Kasumi-1 (cell line): ENCODE measurements at regions not wholly inside any gene's neighbourhood (a gene's known extent, or its start where the extent isn't known, plus 50 kb on each side); places are given as distances from the start of the nearest gene placed in this dataset.

Experiments used
- DNase-seq, 2 experiments: peaks; one replicate each; lab custom pipeline; 2025; lab: John Stamatoyannopoulos, UW

GRCh38 chr10:113259576-113260226 lies 293.2 kb upstream of the HABP2 start:
- no peak for DNase-seq

- no peak for DNase-seq
Measured at GRCh38 chr10:113261161-113261560, 291.7 kb upstream of the HABP2 start.

DNA sequence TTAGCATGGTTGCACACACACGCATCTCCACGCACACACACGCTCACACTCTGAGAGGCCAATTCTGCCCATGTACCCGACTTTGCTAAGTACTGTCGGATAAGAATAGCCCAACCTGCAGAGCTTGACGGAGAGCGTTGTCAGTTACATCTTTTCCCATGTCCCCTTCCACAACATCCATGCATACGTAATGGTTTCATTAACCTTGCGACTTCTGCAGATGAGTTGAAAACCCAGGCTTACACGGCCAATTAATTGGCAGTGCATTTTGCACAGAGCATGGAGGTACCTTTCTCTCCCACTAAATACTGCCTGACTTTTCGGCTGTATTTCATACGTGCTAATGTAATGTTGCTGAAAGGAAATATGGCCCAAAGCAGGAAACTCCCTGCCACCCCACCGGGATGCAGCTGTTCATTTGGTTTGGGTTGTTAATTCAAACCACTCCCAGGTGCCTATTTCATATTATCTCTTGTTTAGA lies 291.2 kb upstream of the HABP2 start:
- DNase-seq = peak in 1 of 2 experiments; percentile 16

GRCh38 chr10:113263056-113263455 lies 289.8 kb upstream of the HABP2 start:
- no peak for DNase-seq

DNA sequence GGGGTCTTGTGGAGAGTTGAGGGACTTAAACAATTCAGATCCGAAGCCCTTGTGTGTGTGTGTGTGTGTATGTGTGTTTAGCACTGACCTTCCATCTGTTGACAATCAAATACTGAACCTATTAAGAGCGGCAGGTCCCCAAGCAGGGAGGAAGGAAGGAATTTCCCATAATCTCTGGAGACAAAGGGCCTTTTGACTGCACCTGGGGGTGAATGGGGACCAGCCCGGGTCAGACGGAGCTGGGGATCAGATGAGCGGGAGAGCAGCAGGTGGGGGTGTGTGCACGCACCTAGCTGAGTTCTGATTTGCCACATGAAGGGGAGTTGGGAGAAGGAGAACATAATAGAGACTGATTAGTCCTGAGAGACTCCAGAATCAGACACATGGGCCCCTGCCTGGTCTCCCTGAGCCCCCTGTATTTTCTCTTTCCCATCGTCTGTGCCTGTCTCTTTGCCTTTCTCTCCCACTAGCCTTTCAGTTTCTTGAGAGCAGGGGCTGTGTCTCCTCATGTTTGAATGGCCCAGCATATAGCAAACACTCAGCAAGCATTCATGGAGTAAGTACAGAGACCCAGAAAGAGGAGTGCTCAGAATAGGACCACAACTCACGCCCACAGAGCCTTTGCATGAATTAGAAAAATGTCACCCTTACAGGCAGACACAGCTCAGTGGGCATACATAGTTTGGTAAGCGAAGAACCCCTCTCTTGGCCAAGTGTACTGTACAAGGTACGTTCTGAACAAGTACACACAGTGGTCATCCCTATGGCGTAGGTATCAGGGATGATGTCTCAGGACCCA lies 288.3 kb upstream of the HABP2 start:
- DNase-seq = no peak

- no peak for DNase-seq
Measured at GRCh38 chr10:113266147-113266546, 286.7 kb upstream of the HABP2 start.

GRCh38 chr10:113267619-113268562 lies 285.0 kb upstream of the HABP2 start:
- no peak for DNase-seq

DNA sequence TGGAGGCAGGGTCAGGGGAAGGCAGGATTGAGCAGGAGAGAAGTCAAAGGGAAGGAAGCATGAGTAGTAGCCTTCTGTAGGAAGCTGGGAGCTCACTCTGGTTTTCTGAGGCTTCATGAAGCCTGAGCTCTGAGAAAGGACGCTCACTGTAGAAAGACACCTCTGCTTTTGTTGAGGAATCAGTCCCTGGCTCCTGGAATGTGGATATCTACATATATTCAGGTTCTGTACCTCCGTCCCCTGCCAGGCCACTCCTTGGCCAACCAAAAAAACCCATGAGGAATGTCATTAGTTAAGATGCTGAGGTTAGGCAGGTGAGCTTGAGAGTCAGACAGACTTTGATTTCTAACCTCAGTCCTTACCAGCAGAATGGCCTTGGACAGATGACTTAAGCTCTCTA lies 283.5 kb upstream of the HABP2 start:
- no peak for DNase-seq

DNA sequence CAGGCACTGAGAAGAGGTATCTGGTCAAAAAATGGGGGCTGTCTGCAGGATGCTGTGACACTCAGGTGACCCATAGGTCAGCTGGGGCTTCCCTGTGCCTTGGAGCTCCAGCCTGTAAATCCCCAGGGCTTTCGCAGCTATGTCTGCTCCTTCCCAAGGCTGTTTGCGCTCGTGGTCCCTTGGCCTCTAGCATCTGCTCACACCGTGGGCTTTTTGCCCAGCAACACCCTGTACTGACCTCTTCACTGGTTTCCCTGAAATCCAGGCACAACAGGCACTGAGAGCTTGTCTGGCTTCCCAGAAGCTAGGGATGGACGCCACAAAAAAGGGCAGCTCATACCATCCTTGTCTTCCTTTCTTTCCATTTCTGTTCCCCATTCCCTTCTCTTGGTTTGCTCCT lies 280.3 kb upstream of the HABP2 start:
- DNase-seq = no peak

DNA sequence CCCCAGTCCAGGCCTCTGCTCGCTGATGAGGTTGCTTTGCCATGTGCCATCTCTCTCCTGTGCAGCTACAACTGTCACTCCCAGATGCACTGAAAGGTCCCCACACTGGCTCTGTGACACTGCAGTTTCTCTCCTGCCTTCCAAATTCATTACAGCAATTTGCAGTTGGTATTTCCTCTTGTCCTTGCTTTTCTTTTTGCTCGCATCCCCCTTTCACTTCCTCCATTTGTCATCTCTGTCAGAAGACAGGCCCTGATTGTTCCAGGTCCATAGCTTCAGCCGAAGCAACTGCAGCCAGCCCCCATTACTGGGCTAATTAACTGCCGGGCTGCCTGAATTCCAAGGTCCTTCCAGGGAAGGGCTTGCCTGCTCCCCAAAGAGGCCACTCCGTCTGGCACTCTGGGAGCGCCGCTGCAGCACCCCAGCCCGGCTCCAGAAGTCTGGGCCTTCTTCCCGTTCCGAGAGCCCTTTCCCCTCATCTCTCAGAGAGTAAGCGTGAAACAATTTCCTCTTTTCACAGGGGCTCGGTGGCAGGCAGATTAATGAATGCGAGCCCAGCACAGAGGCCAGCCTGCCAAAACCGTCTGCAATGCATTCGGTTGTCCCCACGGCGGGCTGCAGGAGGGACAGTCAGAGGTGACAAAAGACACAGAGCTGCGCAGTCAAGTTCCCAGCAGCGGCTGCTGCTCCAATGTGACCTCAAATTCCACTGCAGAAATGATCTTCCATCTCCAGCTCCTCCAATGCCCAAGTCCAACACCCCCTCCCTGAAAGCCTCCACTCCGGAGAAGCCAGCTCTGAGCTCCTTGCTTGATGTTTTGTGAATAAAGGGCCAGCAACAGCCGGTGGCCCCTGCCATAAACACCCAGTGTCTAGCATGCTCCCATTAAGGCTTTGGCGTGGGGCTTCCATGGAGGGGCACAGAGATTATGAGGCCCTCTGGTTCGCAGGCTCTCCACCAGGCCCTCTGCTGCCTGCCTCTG lies 279.4 kb upstream of the HABP2 start:
- peak; percentile 76 to 84 for DNase-seq

GRCh38 chr10:113274176-113274829 lies 278.6 kb upstream of the HABP2 start:
- DNase-seq = no peak

- DNase-seq = no peak
Measured at GRCh38 chr10:113278221-113278620, 274.6 kb upstream of the HABP2 start.

DNA sequence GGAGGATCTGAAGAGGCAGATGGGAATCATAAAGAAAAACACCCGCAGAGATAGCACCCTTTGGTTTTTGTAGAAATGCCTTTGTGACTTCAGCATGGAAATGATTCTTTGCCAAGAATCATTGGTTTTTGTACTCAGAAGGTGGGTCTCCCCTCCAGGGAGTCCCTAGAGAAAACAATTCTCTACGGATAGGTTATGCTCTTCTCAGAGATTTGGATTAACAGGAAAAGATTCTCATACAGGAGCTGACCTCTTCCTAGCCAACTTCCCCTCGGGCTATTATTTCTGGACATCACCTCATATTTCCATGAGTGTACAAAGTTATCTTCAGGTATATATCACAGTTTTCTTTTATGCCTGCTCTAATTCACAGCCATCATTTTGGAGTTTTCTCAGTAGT lies 274.2 kb upstream of the HABP2 start:
- no peak for DNase-seq

- DNase-seq = no peak
Measured at GRCh38 chr10:113279262-113279661, 273.6 kb upstream of the HABP2 start.

GRCh38 chr10:113282564-113282963 lies 270.3 kb upstream of the HABP2 start:
- DNase-seq = no peak

DNA sequence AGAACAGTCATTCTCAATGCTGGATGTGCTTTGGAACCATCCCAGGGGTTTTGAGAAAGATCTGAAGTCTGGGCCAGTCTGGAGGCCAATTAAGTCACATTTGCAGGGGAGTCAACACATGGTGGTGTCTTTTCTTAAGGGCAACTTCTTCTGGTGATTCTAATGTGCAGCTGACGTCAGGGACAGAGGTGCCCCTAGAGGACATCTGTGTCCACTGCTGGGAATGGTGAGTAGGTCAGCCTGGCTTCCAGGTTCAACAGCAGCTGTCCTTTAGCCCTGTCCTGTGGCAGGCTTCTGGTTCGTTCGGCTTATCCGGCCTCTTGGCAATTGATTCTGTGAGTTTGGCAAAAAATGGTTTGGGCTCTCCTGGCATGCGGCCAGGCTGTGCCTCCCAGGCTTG lies 269.7 kb upstream of the HABP2 start:
- DNase-seq = no peak

DNA sequence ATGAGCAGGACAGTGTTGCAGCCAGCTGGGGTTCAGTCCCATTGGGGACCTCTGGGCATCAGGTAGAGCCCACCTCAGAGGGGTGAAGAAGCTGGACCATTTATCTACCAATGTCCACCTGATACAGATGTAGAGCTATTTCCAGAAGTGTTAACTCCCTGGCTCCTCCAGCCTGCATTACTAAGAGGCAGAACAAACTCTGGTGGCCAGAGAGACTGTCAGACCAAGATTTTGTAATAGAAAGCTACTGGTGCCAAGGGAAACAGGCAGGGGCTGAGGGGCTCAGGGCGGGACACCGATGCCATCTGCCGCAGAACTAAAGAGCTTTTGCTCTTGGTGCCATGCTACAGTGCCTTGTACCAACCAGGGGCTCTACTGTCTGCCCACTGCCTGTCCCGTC lies 268.2 kb upstream of the HABP2 start:
- no peak for DNase-seq

DNA sequence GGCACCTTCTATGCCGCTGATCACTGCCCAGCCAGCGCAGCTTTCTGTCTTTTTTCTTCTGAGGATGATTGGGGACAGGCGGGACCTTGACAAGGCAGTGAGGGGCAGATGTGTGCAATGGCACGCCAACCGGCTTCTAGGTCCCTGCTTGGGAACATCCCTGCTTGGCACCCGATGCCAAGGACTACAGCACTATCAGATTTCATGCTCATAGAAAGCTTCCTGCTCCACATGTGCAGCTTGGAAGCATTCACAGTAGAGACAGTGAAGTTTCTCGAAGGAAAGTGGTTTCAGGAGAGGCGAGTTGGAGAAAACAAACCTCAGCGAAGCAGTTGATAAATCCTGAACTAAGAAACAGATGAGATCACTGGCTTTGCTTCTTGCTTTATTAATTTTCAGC lies 267.5 kb upstream of the HABP2 start:
- no peak for DNase-seq

GRCh38 chr10:113287592-113287991 lies 265.3 kb upstream of the HABP2 start:
- DNase-seq = no peak

GRCh38 chr10:113290137-113290536 lies 262.7 kb upstream of the HABP2 start:
- no peak for DNase-seq

- no peak for DNase-seq
Measured at GRCh38 chr10:113291413-113291812, 261.4 kb upstream of the HABP2 start.
